ENCODE measurements at regions not wholly inside any gene's neighbourhood (a gene's known extent, or its start where the extent isn't known, plus 50 kb on each side); places are given as distances from the start of the nearest gene placed in this dataset.
A peak's percentile ranks its signal among the peaks of the same experiment; 100 is the strongest.

- H3K9me3 ChIP-seq (ENCODE audit: control insufficient read depth, insufficient read depth, low read depth, low read length), result peaks cover 28% of the 10 kb centered on the region
- no peaks in the 10 kb centered on the region for H3K36me3 ChIP-seq (ENCODE audit: control insufficient read depth, insufficient read depth, low read length)
- H3K9ac ChIP-seq (ENCODE audit: low read length), result no peak overlapping the region
- H3K27me3 ChIP-seq (ENCODE audit: control insufficient read depth, insufficient read depth, low read length), result no peaks in the 10 kb centered on the region
- no peaks in the 10 kb centered on the region for H3K4me1 ChIP-seq (ENCODE audit: control insufficient read depth, insufficient read depth, low read length)
- no peak overlapping the region for H3K27ac ChIP-seq (ENCODE audit: low read depth, low read length)
- no peak overlapping the region for H3K4me3 ChIP-seq (ENCODE audit: low read depth, low read length)
Measured at GRCh38 chr5:87828545-87829216, 416.0 kb upstream of the CCNH start.

DNA sequence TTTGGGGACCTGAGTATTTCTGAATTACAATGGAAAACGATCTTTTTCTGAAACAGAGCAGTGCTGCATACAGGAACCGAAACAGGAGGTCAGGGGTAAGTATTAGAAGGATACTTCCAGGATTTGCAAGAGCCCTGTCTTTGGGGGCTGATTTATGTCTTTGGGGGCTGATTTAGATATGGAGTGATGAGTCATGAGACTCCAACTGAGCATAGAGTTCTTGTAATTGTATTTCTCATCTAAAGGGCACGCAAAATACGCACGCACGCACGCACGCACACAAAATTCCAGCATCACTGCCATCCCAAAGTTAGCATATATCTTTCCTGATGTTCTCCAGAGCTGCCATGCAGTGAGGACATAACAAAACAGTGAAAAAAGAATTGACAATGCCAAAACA, 414.8 kb upstream of the CCNH start:
- Histone ChIP-seq H3K36me3 (ENCODE audit: control insufficient read depth, insufficient read depth, low read length) (no peaks in the 10 kb centered on the region), H3K27me3 (ENCODE audit: control insufficient read depth, insufficient read depth, low read length) (no peaks in the 10 kb centered on the region), H3K9ac (ENCODE audit: low read length) (no peak overlapping the region), H3K4me3 (ENCODE audit: low read depth, low read length) (no peak overlapping the region), H3K27ac (ENCODE audit: low read depth, low read length) (no peak overlapping the region), H3K9me3 (ENCODE audit: control insufficient read depth, insufficient read depth, low read depth, low read length) (peaks cover 19% of the 10 kb centered on the region), H3K4me1 (ENCODE audit: control insufficient read depth, insufficient read depth, low read length) (peaks cover 4% of the 10 kb centered on the region; the same call in 1 of the 2 replicates)

DNA sequence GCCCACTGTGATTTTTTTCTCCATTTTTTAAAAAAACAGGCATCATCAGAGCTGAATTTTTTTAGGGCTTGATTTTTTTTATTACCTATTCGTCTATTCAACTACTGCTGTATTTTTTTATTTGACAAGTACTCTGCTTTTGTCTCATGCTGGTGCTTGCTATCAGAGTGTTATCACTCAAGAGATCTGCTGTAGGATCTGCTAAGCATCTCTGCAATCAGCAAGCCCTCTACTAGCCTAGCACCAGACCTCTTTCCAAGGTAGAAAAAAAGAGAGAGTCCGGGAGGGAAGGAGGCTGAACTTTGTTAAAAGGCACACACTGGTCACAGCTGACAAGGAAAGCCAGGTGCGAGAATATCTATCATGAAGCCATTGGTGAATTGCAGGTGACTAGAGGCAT, 413.8 kb upstream of the CCNH start:
- no peak overlapping the region for H3K27ac ChIP-seq (ENCODE audit: low read depth, low read length)
- H3K4me3 ChIP-seq (ENCODE audit: low read depth, low read length), result no peak overlapping the region
- H3K4me1 ChIP-seq (ENCODE audit: control insufficient read depth, insufficient read depth, low read length), result peaks cover 4% of the 10 kb centered on the region; the same call in 1 of the 2 replicates
- H3K36me3 ChIP-seq (ENCODE audit: control insufficient read depth, insufficient read depth, low read length), result no peaks in the 10 kb centered on the region
- no peaks in the 10 kb centered on the region for H3K27me3 ChIP-seq (ENCODE audit: control insufficient read depth, insufficient read depth, low read length)
- H3K9ac ChIP-seq (ENCODE audit: low read length), result no peak overlapping the region
- H3K9me3 ChIP-seq (ENCODE audit: control insufficient read depth, insufficient read depth, low read depth, low read length), result peaks cover 10% of the 10 kb centered on the region

GRCh38 chr5:87825583-87825982, 412.9 kb upstream of the CCNH start:
- H3K9ac ChIP-seq (ENCODE audit: low read length), result no peak overlapping the region
- H3K9me3 ChIP-seq (ENCODE audit: control insufficient read depth, insufficient read depth, low read depth, low read length), result peaks cover 2% of the 10 kb centered on the region; the same call in 1 of the 2 replicates
- no peaks in the 10 kb centered on the region for H3K36me3 ChIP-seq (ENCODE audit: control insufficient read depth, insufficient read depth, low read length)
- peaks cover 4% of the 10 kb centered on the region; the same call in 1 of the 2 replicates for H3K4me1 ChIP-seq (ENCODE audit: control insufficient read depth, insufficient read depth, low read length)
- H3K4me3 ChIP-seq (ENCODE audit: low read depth, low read length), result no peak overlapping the region
- H3K27ac ChIP-seq (ENCODE audit: low read depth, low read length), result no peak overlapping the region
- H3K27me3 ChIP-seq (ENCODE audit: control insufficient read depth, insufficient read depth, low read length), result no peaks in the 10 kb centered on the region

DNA sequence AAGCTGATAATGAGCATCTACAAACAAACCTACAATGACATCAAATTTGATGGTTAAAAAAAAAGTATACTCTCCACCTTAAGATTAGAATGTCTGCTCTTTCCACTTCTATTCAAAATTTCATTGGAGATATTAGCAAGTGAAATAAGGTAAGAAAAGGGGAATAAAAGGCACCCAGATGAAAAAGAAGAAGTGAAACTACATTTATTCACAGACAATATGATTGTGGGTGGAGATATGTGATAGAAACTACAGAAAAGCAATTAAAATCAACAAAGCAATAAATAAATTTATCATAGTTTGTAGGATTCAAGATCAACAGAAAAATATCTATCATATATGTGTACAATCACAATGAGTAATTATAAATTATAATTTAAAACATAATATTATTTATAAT, 395.1 kb upstream of the CCNH start:
- H3K4me1 ChIP-seq (ENCODE audit: control insufficient read depth, insufficient read depth, low read length), result no peaks in the 10 kb centered on the region
- no peaks in the 10 kb centered on the region for H3K36me3 ChIP-seq (ENCODE audit: control insufficient read depth, insufficient read depth, low read length)
- H3K4me3 ChIP-seq (ENCODE audit: low read depth, low read length), result no peak overlapping the region
- no peak overlapping the region for H3K27ac ChIP-seq (ENCODE audit: low read depth, low read length)
- H3K27me3 ChIP-seq (ENCODE audit: control insufficient read depth, insufficient read depth, low read length), result no peaks in the 10 kb centered on the region
- H3K9me3 ChIP-seq (ENCODE audit: control insufficient read depth, insufficient read depth, low read depth, low read length), result no peaks in the 10 kb centered on the region
- H3K9ac ChIP-seq (ENCODE audit: low read length), result no peak overlapping the region

- no peaks in the 10 kb centered on the region for H3K9me3 ChIP-seq (ENCODE audit: control insufficient read depth, insufficient read depth, low read depth, low read length)
- H3K36me3 ChIP-seq (ENCODE audit: control insufficient read depth, insufficient read depth, low read length), result no peaks in the 10 kb centered on the region
- H3K27me3 ChIP-seq (ENCODE audit: control insufficient read depth, insufficient read depth, low read length), result no peaks in the 10 kb centered on the region
- no peaks in the 10 kb centered on the region for H3K4me1 ChIP-seq (ENCODE audit: control insufficient read depth, insufficient read depth, low read length)
- H3K4me3 ChIP-seq (ENCODE audit: low read depth, low read length), result no peak overlapping the region
- no peak overlapping the region for H3K9ac ChIP-seq (ENCODE audit: low read length)
- no peak overlapping the region for H3K27ac ChIP-seq (ENCODE audit: low read depth, low read length)
Measured at GRCh38 chr5:87803352-87803751, 390.6 kb upstream of the CCNH start.

- no peaks in the 10 kb centered on the region; the same call in 1 of the 2 replicates for H3K27me3 ChIP-seq (ENCODE audit: control insufficient read depth, insufficient read depth, low read length)
- H3K27ac ChIP-seq (ENCODE audit: low read depth, low read length), result no peak overlapping the region
- peaks cover 15% of the 10 kb centered on the region for H3K4me1 ChIP-seq (ENCODE audit: control insufficient read depth, insufficient read depth, low read length)
- no peak overlapping the region for H3K9ac ChIP-seq (ENCODE audit: low read length)
- no peak overlapping the region for H3K4me3 ChIP-seq (ENCODE audit: low read depth, low read length)
- no peaks in the 10 kb centered on the region for H3K36me3 ChIP-seq (ENCODE audit: control insufficient read depth, insufficient read depth, low read length)
- no peaks in the 10 kb centered on the region for H3K9me3 ChIP-seq (ENCODE audit: control insufficient read depth, insufficient read depth, low read depth, low read length)
Measured at GRCh38 chr5:87791869-87792268, 379.1 kb upstream of the CCNH start.

GRCh38 chr5:87788416-87788815, 375.7 kb upstream of the CCNH start:
- Histone ChIP-seq H3K27ac (ENCODE audit: low read depth, low read length) (no peak overlapping the region; the same call in 1 of the 2 replicates), H3K27me3 (ENCODE audit: control insufficient read depth, insufficient read depth, low read length) (peaks cover 10% of the 10 kb centered on the region; the same call in 1 of the 2 replicates), H3K9ac (ENCODE audit: low read length) (no peak overlapping the region), H3K36me3 (ENCODE audit: control insufficient read depth, insufficient read depth, low read length) (no peaks in the 10 kb centered on the region), H3K9me3 (ENCODE audit: control insufficient read depth, insufficient read depth, low read depth, low read length) (no peaks in the 10 kb centered on the region), H3K4me1 (ENCODE audit: control insufficient read depth, insufficient read depth, low read length) (peaks cover 19% of the 10 kb centered on the region), H3K4me3 (ENCODE audit: low read depth, low read length) (no peak overlapping the region)

- Histone ChIP-seq H3K36me3 (ENCODE audit: control insufficient read depth, insufficient read depth, low read length) (no peaks in the 10 kb centered on the region), H3K4me1 (ENCODE audit: control insufficient read depth, insufficient read depth, low read length) (peaks cover 19% of the 10 kb centered on the region), H3K4me3 (ENCODE audit: low read depth, low read length) (peak overlapping the region; percentile 41; the same call in 1 of the 2 replicates), H3K9me3 (ENCODE audit: control insufficient read depth, insufficient read depth, low read depth, low read length) (no peaks in the 10 kb centered on the region), H3K27ac (ENCODE audit: low read depth, low read length) (0 out of 2 replicates have a peak overlapping the region, but pooled peaks have one; percentile 36), H3K9ac (ENCODE audit: low read length) (no peak overlapping the region), H3K27me3 (ENCODE audit: control insufficient read depth, insufficient read depth, low read length) (peaks cover 10% of the 10 kb centered on the region; the same call in 1 of the 2 replicates)
Measured at GRCh38 chr5:87787625-87788256, 375.0 kb upstream of the CCNH start.

DNA sequence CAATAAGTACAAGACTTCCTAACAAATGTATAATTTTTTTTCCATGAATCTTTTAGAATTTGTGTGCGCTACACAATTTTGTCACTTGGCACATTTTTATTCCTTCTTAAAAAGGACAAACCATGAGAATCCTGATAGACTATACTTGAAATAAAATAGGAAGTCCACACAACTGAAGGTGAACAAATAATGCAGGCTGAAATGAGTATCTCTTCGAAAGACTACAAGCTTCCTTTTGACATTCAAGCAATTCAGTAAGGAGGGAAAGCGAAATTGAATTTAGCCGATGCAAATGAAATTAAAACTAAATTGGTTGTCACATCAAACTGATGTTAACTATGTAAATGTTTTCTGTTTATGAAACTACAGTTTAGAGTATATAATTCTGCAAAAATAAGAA, 374.4 kb upstream of the CCNH start:
- Histone ChIP-seq H3K9me3 (ENCODE audit: control insufficient read depth, insufficient read depth, low read depth, low read length) (no peaks in the 10 kb centered on the region), H3K27me3 (ENCODE audit: control insufficient read depth, insufficient read depth, low read length) (peaks cover 10% of the 10 kb centered on the region; the same call in 1 of the 2 replicates), H3K36me3 (ENCODE audit: control insufficient read depth, insufficient read depth, low read length) (no peaks in the 10 kb centered on the region), H3K27ac (ENCODE audit: low read depth, low read length) (0 out of 2 replicates have a peak overlapping the region, but pooled peaks have one; percentile 36), H3K9ac (ENCODE audit: low read length) (no peak overlapping the region), H3K4me3 (ENCODE audit: low read depth, low read length) (peak overlapping the region; percentile 41; the same call in 1 of the 2 replicates), H3K4me1 (ENCODE audit: control insufficient read depth, insufficient read depth, low read length) (peaks cover 19% of the 10 kb centered on the region)

DNA sequence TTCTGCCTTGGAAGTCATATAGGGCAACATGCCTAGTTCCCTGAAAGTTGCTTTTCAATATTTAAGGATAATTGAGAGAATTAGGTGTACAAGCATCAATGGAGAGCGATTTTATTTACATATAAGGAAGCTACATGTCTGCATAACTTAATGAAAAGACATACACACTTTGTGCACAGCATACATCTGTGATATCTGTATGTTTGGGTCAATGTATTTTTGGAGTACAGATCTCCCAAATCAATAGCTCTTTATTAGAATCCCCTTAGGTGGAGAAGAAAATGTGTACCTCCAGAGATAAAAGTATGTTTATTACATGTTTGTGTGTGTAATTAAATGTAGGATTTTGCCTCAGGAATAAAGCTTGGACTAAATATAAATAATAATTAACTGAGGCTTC, 373.7 kb upstream of the CCNH start:
- peaks cover 10% of the 10 kb centered on the region; the same call in 1 of the 2 replicates for H3K27me3 ChIP-seq (ENCODE audit: control insufficient read depth, insufficient read depth, low read length)
- no peak overlapping the region for H3K9ac ChIP-seq (ENCODE audit: low read length)
- no peaks in the 10 kb centered on the region for H3K36me3 ChIP-seq (ENCODE audit: control insufficient read depth, insufficient read depth, low read length)
- no peak overlapping the region for H3K27ac ChIP-seq (ENCODE audit: low read depth, low read length)
- H3K4me3 ChIP-seq (ENCODE audit: low read depth, low read length), result no peak overlapping the region
- peaks cover 25% of the 10 kb centered on the region for H3K4me1 ChIP-seq (ENCODE audit: control insufficient read depth, insufficient read depth, low read length)
- no peaks in the 10 kb centered on the region for H3K9me3 ChIP-seq (ENCODE audit: control insufficient read depth, insufficient read depth, low read depth, low read length)

All from HUES6 (cell line).